ENCODE measurements at regions not wholly inside any gene's neighbourhood (a gene's known extent, or its start where the extent isn't known, plus 50 kb on each side); places are given as distances from the start of the nearest gene placed in this dataset.

DNA sequence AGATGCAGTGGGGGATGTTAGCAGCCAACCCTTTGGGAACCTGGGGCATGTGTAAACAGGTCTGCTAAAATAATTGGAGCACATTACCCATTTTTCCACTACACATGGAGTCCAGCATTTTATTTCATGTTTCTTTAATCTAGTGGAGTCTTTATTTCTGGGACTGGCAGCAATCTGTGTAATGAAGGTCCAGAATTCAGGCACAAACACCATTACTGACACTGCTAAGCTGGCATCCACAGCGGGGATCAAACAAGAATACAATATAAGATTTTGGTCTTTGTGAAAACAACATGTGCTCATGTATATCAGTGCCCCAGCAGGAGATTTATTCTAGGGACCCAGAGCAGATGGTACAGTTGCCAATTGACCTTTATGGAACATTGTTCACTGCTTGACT lies 1587.0 kb upstream of the PRR20A start:
- no peak for TF ChIP-seq CTCF (IDR thresholded peaks at IDR 0.05)
- no peak for TF ChIP-seq EP300 (IDR thresholded peaks at IDR 0.05)

Measured in sigmoid colon (tissue), 4 donors.